C1 segment of cervical spinal cord (tissue), 14 donors: ENCODE measurements at regions not wholly inside any gene's neighbourhood (a gene's known extent, or its start where the extent isn't known, plus 50 kb on each side); places are given as distances from the start of the nearest gene placed in this dataset.
"Not testable (repeated sequence)": the region's sequence is repeated elsewhere in the genome, so short reads cannot be mapped to it uniquely, and the experiment has no call there.

Experiments
- DNase-seq, 14 donors: peaks; one replicate each; lab custom pipeline; 2025; lab: John Stamatoyannopoulos, UW

GRCh38 chr5:124551939-124552279 is 194.5 kb downstream of the ZNF608 start:
- DNase-seq: no peak

GRCh38 chr5:124550731-124551130 is 195.7 kb downstream of the ZNF608 start:
- DNase-seq: no peak

GRCh38 chr5:124549891-124550436 is 196.5 kb downstream of the ZNF608 start:
- no peak for DNase-seq

GRCh38 chr5:124546643-124547042 is 199.8 kb downstream of the ZNF608 start:
- no peak for DNase-seq

GRCh38 chr5:124544366-124545055 is 201.9 kb downstream of the ZNF608 start:
- no peak for DNase-seq

GRCh38 chr5:124538931-124539330 is 207.5 kb downstream of the ZNF608 start:
- no peak for DNase-seq

GRCh38 chr5:124538191-124538590 is 208.2 kb downstream of the ZNF608 start:
- no peak for DNase-seq

GRCh38 chr5:124537522-124537921 is 208.9 kb downstream of the ZNF608 start:
- DNase-seq: no peak

GRCh38 chr5:124537107-124537506 is 209.3 kb downstream of the ZNF608 start:
- no peak for DNase-seq

GRCh38 chr5:124536333-124536732 is 210.1 kb downstream of the ZNF608 start:
- DNase-seq: no peak

- DNase-seq: no peak
These were observed 215.5 kb downstream of the ZNF608 start for GRCh38 chr5:124530916-124531315.

GRCh38 chr5:124528838-124529237 is 217.6 kb downstream of the ZNF608 start:
- no peak for DNase-seq

- peak in 2 of 14 donors; percentile 4 to 17 for DNase-seq
These were observed 219.0 kb downstream of the ZNF608 start for GRCh38 chr5:124527220-124527991.

GRCh38 chr5:124526079-124526478 is 220.4 kb downstream of the ZNF608 start:
- DNase-seq: not testable (repeated sequence)

- no peak for DNase-seq
These were observed 221.7 kb downstream of the ZNF608 start for GRCh38 chr5:124524552-124525232.

GRCh38 chr5:124523897-124524296 is 222.5 kb downstream of the ZNF608 start:
- no peak for DNase-seq

GRCh38 chr5:124522992-124523391 is 223.4 kb downstream of the ZNF608 start:
- no peak for DNase-seq

GRCh38 chr5:124521461-124522230 is 224.8 kb downstream of the ZNF608 start:
- no peak for DNase-seq

- DNase-seq: peak in 1 of 14 donors; percentile 94
These were observed 227.0 kb downstream of the ZNF608 start for GRCh38 chr5:124519396-124519795.

- DNase-seq: no peak
These were observed 229.9 kb downstream of the ZNF608 start for GRCh38 chr5:124516567-124516966.

GRCh38 chr5:124515497-124516245 is 230.8 kb downstream of the ZNF608 start:
- DNase-seq: no peak
